Esophagus mucosa (tissue), 1 donor: ENCODE measurements at regions not wholly inside any gene's neighbourhood (a gene's known extent, or its start where the extent isn't known, plus 50 kb on each side); places are given as distances from the start of the nearest gene placed in this dataset.

Experiments used
- ATAC-seq: fragments of 200-7000 bp; cut with Tn5 transposase; one replicate; pipeline ENCODE4 v1.9.1; 2020
- donor health status: DM: yes; HTN: yes; CAD: no.

DNA sequence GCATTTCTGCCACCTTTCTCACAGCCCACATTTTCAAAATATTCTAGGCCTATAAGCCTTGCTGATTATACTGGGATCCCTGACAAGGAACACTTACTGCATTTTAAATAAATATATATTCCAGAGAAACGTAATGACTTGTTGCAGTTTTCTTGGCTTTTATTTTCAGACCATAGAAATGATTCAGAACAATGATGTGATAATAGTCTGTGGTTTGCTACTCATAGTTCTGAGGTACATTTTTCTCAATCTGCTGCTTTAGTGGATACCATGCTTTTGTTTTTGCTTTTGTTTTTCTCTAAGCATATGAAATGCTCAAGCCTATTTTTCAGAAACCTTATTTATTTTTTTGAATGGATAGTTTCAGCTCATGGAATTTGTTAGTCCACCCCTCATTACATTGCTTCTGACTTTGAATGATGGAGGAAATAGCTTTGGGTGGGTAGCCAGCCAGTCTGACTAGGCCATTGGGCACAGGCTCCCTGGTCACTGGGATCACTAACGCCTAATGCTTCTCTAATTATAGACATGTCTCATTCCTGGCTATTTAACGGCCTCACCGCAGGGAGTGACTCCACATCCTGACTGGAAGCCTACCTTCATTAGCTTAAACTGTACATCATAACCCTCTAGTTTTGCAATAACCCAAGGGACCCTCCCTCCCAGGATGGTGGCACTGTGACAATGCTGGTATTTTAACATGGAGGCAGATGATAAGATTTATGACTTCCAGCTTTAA lies 66.1 kb downstream of the MBL2 start:
- ATAC-seq = no peak
